Keratinocyte (primary cell): ENCODE measurements at regions not wholly inside any gene's neighbourhood (a gene's known extent, or its start where the extent isn't known, plus 50 kb on each side); places are given as distances from the start of the nearest gene placed in this dataset.

ENCODE experiments used
- CTCF ChIP-seq, 3 experiments: IDR thresholded peaks in 1 of 3; conservative IDR thresholded peaks in 1 of 3; optimal IDR thresholded peaks in 1 of 3; 2 replicates in 2 of 3; 3 replicates in 1 of 3; pipeline versions ENCODE3 to v1.5.1; 2011; ENCODE audit warnings: low read length in 3 of 3, mild to moderate bottlenecking in 3 of 3, moderate library complexity in 2 of 3, control low read depth in 1 of 3, inconsistent platforms in 1 of 3; ENCODE audit not compliant: insufficient read depth in 2 of 3; ENCODE audit errors: extremely low read depth in 1 of 3
- EZH2 ChIP-seq: IDR thresholded peaks from one replicate; pipeline ENCODE4 v1.6.1; 2012; ENCODE audit warnings: inconsistent platforms, mild to moderate bottlenecking, low read length, moderate library complexity

- TF ChIP-seq CTCF (optimal IDR thresholded peaks at IDR 0.05 in 1 of 3, IDR thresholded peaks at IDR 0.05 in 1 of 3, conservative IDR thresholded peaks at IDR 0.05 in 1 of 3; ENCODE audit: extremely low read depth in 1 of 3, insufficient read depth in 2 of 3, low read length in 3 of 3) (no peak), EZH2 (no peak)
These were observed 740.7 kb downstream of the TNS3 start for GRCh38 chr7:46841248-46841647.
